ENCODE measurements at regions not wholly inside any gene's neighbourhood (a gene's known extent, or its start where the extent isn't known, plus 50 kb on each side); places are given as distances from the start of the nearest gene placed in this dataset.

DNA sequence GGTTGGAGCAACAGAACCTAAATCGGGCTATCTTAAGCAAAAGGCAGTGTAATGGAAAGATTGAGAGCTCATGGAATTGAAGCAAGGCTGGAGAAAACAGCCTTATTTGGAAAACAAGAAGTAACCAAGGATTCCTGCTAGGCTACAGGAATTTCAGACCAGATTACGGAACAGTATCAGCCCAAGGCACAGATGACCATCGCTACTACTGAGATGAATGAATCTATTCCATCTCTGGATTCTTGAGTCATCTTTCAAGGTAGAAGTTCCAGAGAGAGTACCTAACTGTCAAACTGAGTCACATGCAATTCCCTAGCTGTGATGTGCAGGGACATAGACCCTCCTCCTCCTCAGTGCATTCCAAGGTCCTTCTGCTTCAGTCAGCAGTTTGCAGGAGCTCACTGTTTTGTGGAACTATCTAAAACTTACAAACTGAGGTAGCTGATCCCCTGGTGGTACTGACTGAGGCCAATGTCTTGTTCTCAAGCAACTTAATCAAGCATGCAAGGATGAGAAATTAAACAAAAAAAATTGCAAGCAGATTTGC, 62.0 kb upstream of the SMLR1 start:
- DNase-seq (ENCODE audit: extremely low read depth, insufficient read length), result no peak
- H3K36me3 ChIP-seq (ENCODE audit: control insufficient read depth, insufficient read depth, low read length), result no peaks in the 10 kb centered on the region
- H3K27me3 ChIP-seq (replicated peaks; ENCODE audit: control insufficient read depth, insufficient read depth, low read length), result no peaks in the 10 kb centered on the region
- H3K4me3 ChIP-seq (replicated peaks; ENCODE audit: low read depth, low read length), result no peak overlapping the region
- no peak for TF ChIP-seq CTCF (IDR thresholded peaks at IDR 0.05; ENCODE audit: insufficient read depth, low read length, poor library complexity, severe bottlenecking)

DNA sequence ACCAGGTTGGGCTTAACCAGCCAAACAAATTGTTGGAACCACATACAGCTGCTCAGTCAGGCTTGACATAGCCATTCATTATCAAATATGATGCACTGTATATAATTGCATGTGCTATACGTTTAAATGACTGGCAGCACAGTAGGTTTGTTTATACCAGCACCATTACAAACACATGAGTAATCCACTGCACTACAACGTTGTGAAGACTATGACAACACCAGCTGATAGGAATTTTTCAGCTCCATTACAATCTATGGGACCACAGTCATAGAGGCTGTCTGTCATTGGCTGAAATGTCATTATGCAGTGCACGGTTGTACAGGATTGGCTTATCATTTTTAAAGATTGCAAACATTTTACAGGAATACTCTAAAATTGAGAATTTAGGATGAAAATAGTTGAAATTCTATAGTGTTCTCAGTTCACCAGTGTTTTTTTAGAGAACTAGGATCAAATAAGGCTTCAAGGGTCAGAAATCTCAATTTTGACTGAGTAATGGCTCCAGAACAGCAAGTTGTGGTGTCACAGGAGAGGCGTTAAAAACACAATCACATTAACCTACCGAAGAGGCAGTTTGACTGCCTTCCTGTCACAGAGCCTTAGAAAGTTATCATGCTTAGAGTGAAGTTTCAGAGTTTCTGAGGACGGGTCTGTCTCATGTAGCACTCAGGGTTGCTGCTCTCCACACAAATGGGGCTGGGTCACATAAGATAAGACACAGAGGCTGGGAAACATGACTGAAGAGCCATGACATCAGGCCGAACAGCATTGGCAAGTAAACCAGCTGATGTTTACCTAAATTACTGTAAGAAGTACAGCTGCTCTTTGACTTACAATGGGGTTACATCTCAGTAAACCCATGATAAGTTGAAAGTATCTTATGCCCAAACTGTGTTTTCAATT, 60.7 kb upstream of the SMLR1 start:
- Histone ChIP-seq H3K27me3 (replicated peaks; ENCODE audit: control insufficient read depth, insufficient read depth, low read length) (no peaks in the 10 kb centered on the region), H3K36me3 (ENCODE audit: control insufficient read depth, insufficient read depth, low read length) (no peaks in the 10 kb centered on the region), H3K4me3 (replicated peaks; ENCODE audit: low read depth, low read length) (no peak overlapping the region)
- TF ChIP-seq CTCF (IDR thresholded peaks at IDR 0.05; ENCODE audit: insufficient read depth, low read length, poor library complexity, severe bottlenecking), result no peak
- DNase-seq (ENCODE audit: extremely low read depth, insufficient read length), result no peak

- no peaks in the 10 kb centered on the region for H3K27me3 ChIP-seq (replicated peaks; ENCODE audit: control insufficient read depth, insufficient read depth, low read length)
- no peak for TF ChIP-seq CTCF (IDR thresholded peaks at IDR 0.05; ENCODE audit: insufficient read depth, low read length, poor library complexity, severe bottlenecking)
- no peak for DNase-seq (ENCODE audit: extremely low read depth, insufficient read length)
- H3K36me3 ChIP-seq (ENCODE audit: control insufficient read depth, insufficient read depth, low read length), result no peaks in the 10 kb centered on the region
- H3K4me3 ChIP-seq (replicated peaks; ENCODE audit: low read depth, low read length), result no peak overlapping the region
Observed at GRCh38 chr6:130769861-130770260, 57.3 kb upstream of the SMLR1 start.

- DNase-seq (ENCODE audit: extremely low read depth, insufficient read length), result no peak
- Histone ChIP-seq H3K4me3 (replicated peaks; ENCODE audit: low read depth, low read length) (no peak overlapping the region), H3K27me3 (replicated peaks; ENCODE audit: control insufficient read depth, insufficient read depth, low read length) (no peaks in the 10 kb centered on the region), H3K36me3 (ENCODE audit: control insufficient read depth, insufficient read depth, low read length) (no peaks in the 10 kb centered on the region)
- TF ChIP-seq CTCF (IDR thresholded peaks at IDR 0.05; ENCODE audit: insufficient read depth, low read length, poor library complexity, severe bottlenecking), result no peak
Observed at GRCh38 chr6:130771741-130772140, 55.5 kb upstream of the SMLR1 start.

GRCh38 chr6:130773860-130774259, 53.3 kb upstream of the SMLR1 start:
- Histone ChIP-seq H3K4me3 (replicated peaks; ENCODE audit: low read depth, low read length) (no peak overlapping the region), H3K27me3 (replicated peaks; ENCODE audit: control insufficient read depth, insufficient read depth, low read length) (no peaks in the 10 kb centered on the region), H3K36me3 (ENCODE audit: control insufficient read depth, insufficient read depth, low read length) (no peaks in the 10 kb centered on the region)
- TF ChIP-seq CTCF (IDR thresholded peaks at IDR 0.05; ENCODE audit: insufficient read depth, low read length, poor library complexity, severe bottlenecking), result no peak
- no peak for DNase-seq (ENCODE audit: extremely low read depth, insufficient read length)
